ENCODE measurements at regions not wholly inside any gene's neighbourhood (a gene's known extent, or its start where the extent isn't known, plus 50 kb on each side); places are given as distances from the start of the nearest gene placed in this dataset.
"Not testable (repeated sequence)": the region's sequence is repeated elsewhere in the genome, so short reads cannot be mapped to it uniquely, and the experiment has no call there.

- H3K27me3 Mint-ChIP-seq: no peaks in the 10 kb centered on the region
- no peak overlapping the region for H3K4me3 Mint-ChIP-seq
- no peak overlapping the region for H3K27ac Mint-ChIP-seq
- DNase-seq: no peak
- intact Hi-C loops (cut with micrococcal nuclease): no loop called here
- H3K9me3 Mint-ChIP-seq: peaks cover 2% of the 10 kb centered on the region
- no peaks in the 10 kb centered on the region for H3K4me1 Mint-ChIP-seq
- H3K36me3 Mint-ChIP-seq (ENCODE audit: low read depth): no peaks in the 10 kb centered on the region
Measured at GRCh38 chr10:109343293-109343692, 580.0 kb downstream of the XPNPEP1 start.

GRCh38 chr10:109341986-109342385, 581.3 kb downstream of the XPNPEP1 start:
- no peak overlapping the region for H3K4me3 Mint-ChIP-seq
- intact Hi-C loops (cut with micrococcal nuclease): no loop called here
- H3K27ac Mint-ChIP-seq: no peak overlapping the region
- no peaks in the 10 kb centered on the region for H3K4me1 Mint-ChIP-seq
- H3K9me3 Mint-ChIP-seq: peaks cover 3% of the 10 kb centered on the region
- no peaks in the 10 kb centered on the region for H3K36me3 Mint-ChIP-seq (ENCODE audit: low read depth)
- no peaks in the 10 kb centered on the region for H3K27me3 Mint-ChIP-seq
- DNase-seq: no peak

- H3K4me1 Mint-ChIP-seq: no peaks in the 10 kb centered on the region
- intact Hi-C loops (cut with micrococcal nuclease): no loop called here
- no peaks in the 10 kb centered on the region for H3K27me3 Mint-ChIP-seq
Measured at GRCh38 chr10:109328001-109328400, 595.3 kb downstream of the XPNPEP1 start.

GRCh38 chr10:109327266-109327665, 596.0 kb downstream of the XPNPEP1 start:
- Mint-ChIP-seq H3K4me3 (no peak overlapping the region), H3K27ac (no peak overlapping the region), H3K27me3 (no peaks in the 10 kb centered on the region), H3K4me1 (no peaks in the 10 kb centered on the region), H3K9me3 (no peaks in the 10 kb centered on the region), H3K36me3 (ENCODE audit: low read depth) (no peaks in the 10 kb centered on the region)
- intact Hi-C loops (cut with micrococcal nuclease): no loop called here
- no peak for DNase-seq

More at GRCh38 chr10:109328001-109328400, 595.3 kb downstream of the XPNPEP1 start:
- no peak overlapping the region for H3K27ac Mint-ChIP-seq
- no peaks in the 10 kb centered on the region for H3K36me3 Mint-ChIP-seq (ENCODE audit: low read depth)
- no peak for DNase-seq
- no peaks in the 10 kb centered on the region for H3K9me3 Mint-ChIP-seq
- no peak overlapping the region for H3K4me3 Mint-ChIP-seq

GRCh38 chr10:109324721-109325120, 598.6 kb downstream of the XPNPEP1 start:
- intact Hi-C loops (cut with micrococcal nuclease): no loop called here
- Mint-ChIP-seq H3K9me3 (no peaks in the 10 kb centered on the region), H3K27me3 (no peaks in the 10 kb centered on the region), H3K27ac (no peak overlapping the region), H3K4me1 (no peaks in the 10 kb centered on the region), H3K36me3 (ENCODE audit: low read depth) (no peaks in the 10 kb centered on the region), H3K4me3 (no peak overlapping the region)
- no peak for DNase-seq

- DNase-seq: no peak
- no peaks in the 10 kb centered on the region for H3K4me1 Mint-ChIP-seq
- H3K9me3 Mint-ChIP-seq: peaks cover 7% of the 10 kb centered on the region
- H3K36me3 Mint-ChIP-seq (ENCODE audit: low read depth): no peaks in the 10 kb centered on the region
- no peak overlapping the region for H3K27ac Mint-ChIP-seq
- H3K27me3 Mint-ChIP-seq: no peaks in the 10 kb centered on the region
- intact Hi-C loops (cut with micrococcal nuclease): no loop called here
- H3K4me3 Mint-ChIP-seq: no peak overlapping the region
Measured at GRCh38 chr10:109317746-109318366, 605.5 kb downstream of the XPNPEP1 start.

- H3K9me3 Mint-ChIP-seq; intact Hi-C loops (cut with micrococcal nuclease); H3K4me1 Mint-ChIP-seq; DNase-seq; H3K27ac Mint-ChIP-seq; H3K4me3 Mint-ChIP-seq; H3K27me3 Mint-ChIP-seq; H3K36me3 Mint-ChIP-seq (ENCODE audit: low read depth): not testable (repeated sequence)
Measured at GRCh38 chr10:109314016-109314415, 609.3 kb downstream of the XPNPEP1 start.

- DNase-seq; H3K36me3 Mint-ChIP-seq (ENCODE audit: low read depth); H3K9me3 Mint-ChIP-seq; H3K4me3 Mint-ChIP-seq; H3K27me3 Mint-ChIP-seq; H3K27ac Mint-ChIP-seq; H3K4me1 Mint-ChIP-seq; intact Hi-C loops (cut with micrococcal nuclease): not testable (repeated sequence)
Measured at GRCh38 chr10:109312555-109312954, 610.8 kb downstream of the XPNPEP1 start.

- Mint-ChIP-seq H3K4me3 (no peak overlapping the region), H3K36me3 (ENCODE audit: low read depth) (no peaks in the 10 kb centered on the region), H3K9me3 (no peaks in the 10 kb centered on the region), H3K27ac (no peak overlapping the region), H3K27me3 (no peaks in the 10 kb centered on the region), H3K4me1 (no peaks in the 10 kb centered on the region)
- no peak for DNase-seq
- intact Hi-C loops (cut with micrococcal nuclease): no loop called here
Measured at GRCh38 chr10:109308971-109309370, 614.3 kb downstream of the XPNPEP1 start.

GRCh38 chr10:109307102-109307501, 616.2 kb downstream of the XPNPEP1 start:
- H3K9me3 Mint-ChIP-seq; DNase-seq; H3K27me3 Mint-ChIP-seq; H3K4me3 Mint-ChIP-seq; H3K36me3 Mint-ChIP-seq (ENCODE audit: low read depth); H3K4me1 Mint-ChIP-seq; intact Hi-C loops (cut with micrococcal nuclease); H3K27ac Mint-ChIP-seq: not testable (repeated sequence)

- no peaks in the 10 kb centered on the region for H3K36me3 Mint-ChIP-seq (ENCODE audit: low read depth)
- H3K9me3 Mint-ChIP-seq: no peaks in the 10 kb centered on the region
- no peak overlapping the region for H3K27ac Mint-ChIP-seq
- intact Hi-C loops (cut with micrococcal nuclease): no loop called here
- no peak overlapping the region for H3K4me3 Mint-ChIP-seq
- no peaks in the 10 kb centered on the region for H3K27me3 Mint-ChIP-seq
- no peaks in the 10 kb centered on the region for H3K4me1 Mint-ChIP-seq
- no peak for DNase-seq
Measured at GRCh38 chr10:109306698-109307097, 616.6 kb downstream of the XPNPEP1 start.

GRCh38 chr10:109287858-109288257, 635.5 kb downstream of the XPNPEP1 start:
- intact Hi-C loops (cut with micrococcal nuclease): no loop called here
- Mint-ChIP-seq H3K27ac (no peak overlapping the region), H3K27me3 (no peaks in the 10 kb centered on the region), H3K36me3 (ENCODE audit: low read depth) (no peaks in the 10 kb centered on the region), H3K4me1 (no peaks in the 10 kb centered on the region), H3K4me3 (no peak overlapping the region), H3K9me3 (no peaks in the 10 kb centered on the region)
- no peak for DNase-seq

GRCh38 chr10:109282510-109282909, 640.8 kb downstream of the XPNPEP1 start:
- intact Hi-C loops (cut with micrococcal nuclease): no loop called here
- Mint-ChIP-seq H3K9me3 (no peaks in the 10 kb centered on the region), H3K36me3 (ENCODE audit: low read depth) (no peaks in the 10 kb centered on the region), H3K27me3 (no peaks in the 10 kb centered on the region), H3K27ac (no peak overlapping the region), H3K4me3 (no peak overlapping the region), H3K4me1 (no peaks in the 10 kb centered on the region)
- no peak for DNase-seq

GRCh38 chr10:109281347-109281746, 642.0 kb downstream of the XPNPEP1 start:
- Mint-ChIP-seq H3K36me3 (ENCODE audit: low read depth) (no peaks in the 10 kb centered on the region), H3K27me3 (no peaks in the 10 kb centered on the region), H3K4me1 (no peaks in the 10 kb centered on the region), H3K9me3 (no peaks in the 10 kb centered on the region), H3K4me3 (no peak overlapping the region), H3K27ac (no peak overlapping the region)
- intact Hi-C loops (cut with micrococcal nuclease): no loop called here
- DNase-seq: no peak

- Mint-ChIP-seq H3K36me3 (ENCODE audit: low read depth) (no peaks in the 10 kb centered on the region), H3K4me3 (no peak overlapping the region), H3K4me1 (no peaks in the 10 kb centered on the region), H3K27me3 (no peaks in the 10 kb centered on the region), H3K27ac (no peak overlapping the region), H3K9me3 (no peaks in the 10 kb centered on the region)
- DNase-seq: no peak
- intact Hi-C loops (cut with micrococcal nuclease): no loop called here
Measured at GRCh38 chr10:109280837-109281236, 642.5 kb downstream of the XPNPEP1 start.

All from activated CD4-positive, alpha-beta T cell treated with anti-CD3 and anti-CD28 coated beads, Interleukin-2, amount 10 ng/mL, durations not matched to agents 24 days and 14 days (primary cell).